ENCODE measurements at regions not wholly inside any gene's neighbourhood (a gene's known extent, or its start where the extent isn't known, plus 50 kb on each side); places are given as distances from the start of the nearest gene placed in this dataset.

- peaks cover 29 to 54% of the 10 kb centered on the region in 2 experiments for H3K4me1 ChIP-seq (ENCODE audit: control insufficient read depth in 1 of 2, insufficient read depth in 2 of 2, low read length in 2 of 2)
- DNase-seq (ENCODE audit: low read depth, low spot score) = no peak
- TF ChIP-seq ZNF274 (IDR thresholded peaks at IDR 0.05; ENCODE audit: low read depth, low read length) (no peak), TCF7L2 (IDR thresholded peaks at IDR 0.05; ENCODE audit: borderline replicate concordance, extremely low read depth, insufficient read depth, insufficient read length) (no peak), POLR2A (IDR thresholded peaks at IDR 0.05; ENCODE audit: borderline replicate concordance, extremely low read depth, insufficient read depth, insufficient read length) (no peak), SIN3A (IDR thresholded peaks at IDR 0.05; ENCODE audit: low read depth) (no peak), EZH2 (IDR thresholded peaks at IDR 0.05) (no peak), SRF (IDR thresholded peaks at IDR 0.05; ENCODE audit: low read depth) (no peak), CTCF (IDR thresholded peaks at IDR 0.05 in 2 of 3, conservative IDR thresholded peaks at IDR 0.05 in 1 of 3; ENCODE audit: borderline replicate concordance in 1 of 3, insufficient read depth in 1 of 3, low read depth in 2 of 3, low read length in 2 of 3) (no peak), ZFX (IDR thresholded peaks at IDR 0.05) (no peak), POLR2AphosphoS5 (IDR thresholded peaks at IDR 0.05; ENCODE audit: low read depth, low read length) (no peak), FOSL1 (IDR thresholded peaks at IDR 0.05; ENCODE audit: low read depth) (no peak), REST (IDR thresholded peaks at IDR 0.05; ENCODE audit: low read depth) (no peak)
- ATAC-seq = no peak
- RAD21 ChIA-PET (ENCODE audit: low non-redundant PET in 1 of 2, low total read pairs in 2 of 2, uncharacterized antibody in 2 of 2, unreplicated experiment in 2 of 2) = no interaction called here
- no peak overlapping the region for H3K4me3 ChIP-seq (replicated peaks in 1 of 2; ENCODE audit: low read depth in 1 of 2, low read length in 2 of 2)
- H3K9me3 ChIP-seq (ENCODE audit: control insufficient read depth in 1 of 2, insufficient read depth in 1 of 2, low read depth in 1 of 2, low read length in 2 of 2) = no peaks in the 10 kb centered on the region
- H3K9ac ChIP-seq (ENCODE audit: low read length) = no peak overlapping the region
- H3K36me3 ChIP-seq (ENCODE audit: control insufficient read depth in 1 of 2, insufficient read depth in 2 of 2, low read length in 2 of 2) = no peaks in the 10 kb centered on the region
- no peaks in the 10 kb centered on the region for H4K20me1 ChIP-seq (ENCODE audit: insufficient read depth)
- H3K27me3 ChIP-seq (ENCODE audit: insufficient read depth, low read length) = no peaks in the 10 kb centered on the region
- no peaks in the 10 kb centered on the region for H3K79me2 ChIP-seq (ENCODE audit: insufficient read depth, low read length)
- POLR2A ChIA-PET = no interaction called here
- H3K9me2 ChIP-seq (ENCODE audit: insufficient read depth) = no peaks in the 10 kb centered on the region
- intact Hi-C loops (cut with micrococcal nuclease) = no loop called here
- no peak overlapping the region for H3K4me2 ChIP-seq (ENCODE audit: low read length)
- CTCF ChIA-PET = no interaction called here
- no TSS peak for BruUV-seq (replicated peaks)
- no peak overlapping the region for H2AFZ ChIP-seq (ENCODE audit: low read depth, low read length, poor library complexity, severe bottlenecking)
- H3K27ac ChIP-seq (ENCODE audit: low read depth, low read length) = no peak overlapping the region
Measured at GRCh38 chr6:157766901-157767774, 55.9 kb upstream of the SNX9 start.

Measured in HCT116 (cell line).